ENCODE measurements at regions not wholly inside any gene's neighbourhood (a gene's known extent, or its start where the extent isn't known, plus 50 kb on each side); places are given as distances from the start of the nearest gene placed in this dataset.

DNA sequence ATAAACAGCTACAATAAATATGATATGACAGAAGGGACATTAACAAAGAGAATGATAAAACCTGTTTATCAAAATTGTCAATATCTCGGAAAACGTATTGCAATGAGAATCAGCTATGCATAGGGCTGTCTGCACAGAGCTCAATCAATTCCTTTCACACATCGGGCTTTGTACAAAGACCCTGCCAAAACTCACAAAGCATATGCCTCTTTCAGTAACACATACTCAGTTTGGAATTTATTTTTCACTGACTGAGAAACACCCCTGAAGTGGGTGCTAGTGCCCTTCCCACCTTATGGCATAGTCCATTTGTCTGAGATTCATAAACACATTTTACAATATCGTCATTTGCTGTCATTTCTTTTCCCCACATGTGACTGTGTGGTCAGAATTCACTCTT lies 815.8 kb upstream of the FAM98A start:
- no peaks in the 10 kb centered on the region for H3K36me3 Mint-ChIP-seq (ENCODE audit: insufficient read depth)
- H3K27me3 Mint-ChIP-seq: no peaks in the 10 kb centered on the region
- H3K9me3 Mint-ChIP-seq (ENCODE audit: low read depth): peaks cover 6% of the 10 kb centered on the region
- no peaks in the 10 kb centered on the region for H3K4me1 Mint-ChIP-seq (ENCODE audit: low read depth)
- H3K27ac Mint-ChIP-seq: no peak overlapping the region
- H3K4me3 Mint-ChIP-seq (ENCODE audit: low read depth): no peak overlapping the region
- DNase-seq (ENCODE audit: low spot score, unreplicated experiment): no peak
- TF ChIP-seq, protein P1, sequence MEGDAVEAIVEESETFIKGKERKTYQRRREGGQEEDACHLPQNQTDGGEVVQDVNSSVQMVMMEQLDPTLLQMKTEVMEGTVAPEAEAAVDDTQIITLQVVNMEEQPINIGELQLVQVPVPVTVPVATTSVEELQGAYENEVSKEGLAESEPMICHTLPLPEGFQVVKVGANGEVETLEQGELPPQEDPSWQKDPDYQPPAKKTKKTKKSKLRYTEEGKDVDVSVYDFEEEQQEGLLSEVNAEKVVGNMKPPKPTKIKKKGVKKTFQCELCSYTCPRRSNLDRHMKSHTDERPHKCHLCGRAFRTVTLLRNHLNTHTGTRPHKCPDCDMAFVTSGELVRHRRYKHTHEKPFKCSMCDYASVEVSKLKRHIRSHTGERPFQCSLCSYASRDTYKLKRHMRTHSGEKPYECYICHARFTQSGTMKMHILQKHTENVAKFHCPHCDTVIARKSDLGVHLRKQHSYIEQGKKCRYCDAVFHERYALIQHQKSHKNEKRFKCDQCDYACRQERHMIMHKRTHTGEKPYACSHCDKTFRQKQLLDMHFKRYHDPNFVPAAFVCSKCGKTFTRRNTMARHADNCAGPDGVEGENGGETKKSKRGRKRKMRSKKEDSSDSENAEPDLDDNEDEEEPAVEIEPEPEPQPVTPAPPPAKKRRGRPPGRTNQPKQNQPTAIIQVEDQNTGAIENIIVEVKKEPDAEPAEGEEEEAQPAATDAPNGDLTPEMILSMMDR (IDR thresholded peaks at IDR 0.05; ENCODE audit: unreplicated experiment): no peak

DNA sequence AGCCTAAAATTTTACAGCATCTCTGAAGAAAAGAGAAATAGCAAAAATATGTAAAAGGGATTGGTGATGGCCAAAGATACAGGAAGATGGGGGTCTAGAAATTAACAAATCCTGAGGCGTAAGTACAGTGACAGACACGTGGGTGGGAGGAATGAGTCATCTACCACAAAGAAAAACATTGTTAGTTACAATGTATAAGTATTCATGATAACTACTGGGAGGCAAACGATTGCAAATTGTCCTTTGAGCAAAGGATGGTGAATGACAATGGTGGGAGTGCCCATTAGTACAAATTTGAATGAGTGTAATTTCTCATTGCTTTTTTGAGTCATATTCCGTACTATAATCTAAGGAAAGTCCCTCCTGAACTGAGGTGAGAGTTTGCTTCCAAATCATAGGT lies 809.0 kb upstream of the FAM98A start:
- H3K4me1 Mint-ChIP-seq (ENCODE audit: low read depth): no peaks in the 10 kb centered on the region
- H3K27ac Mint-ChIP-seq: no peak overlapping the region
- H3K27me3 Mint-ChIP-seq: no peaks in the 10 kb centered on the region
- H3K36me3 Mint-ChIP-seq (ENCODE audit: insufficient read depth): no peaks in the 10 kb centered on the region
- H3K9me3 Mint-ChIP-seq (ENCODE audit: low read depth): no peaks in the 10 kb centered on the region
- H3K4me3 Mint-ChIP-seq (ENCODE audit: low read depth): no peak overlapping the region
- no peak for DNase-seq (ENCODE audit: low spot score, unreplicated experiment)
- TF ChIP-seq, protein P1 (IDR thresholded peaks at IDR 0.05; ENCODE audit: unreplicated experiment): no peak

DNA sequence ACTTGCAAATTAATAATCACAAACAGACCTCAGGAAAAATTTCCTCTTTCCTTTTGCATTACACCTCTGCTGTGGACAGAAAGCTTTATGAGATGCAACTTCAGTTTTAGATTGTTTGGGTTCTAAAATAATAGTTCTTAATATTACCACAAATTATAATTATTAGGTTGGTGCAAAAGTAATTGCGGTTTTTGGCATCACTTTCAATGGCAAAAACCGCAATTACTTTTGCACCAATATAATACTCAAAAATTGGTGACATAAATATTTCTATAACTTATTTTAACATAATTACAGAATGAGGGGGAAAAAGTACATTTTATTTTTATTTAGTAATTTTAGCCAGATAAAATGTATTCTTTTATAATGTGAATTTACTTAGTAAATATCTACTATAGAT lies 804.4 kb upstream of the FAM98A start:
- H3K27me3 Mint-ChIP-seq: no peaks in the 10 kb centered on the region
- no peaks in the 10 kb centered on the region for H3K36me3 Mint-ChIP-seq (ENCODE audit: insufficient read depth)
- TF ChIP-seq, protein P1 (IDR thresholded peaks at IDR 0.05; ENCODE audit: unreplicated experiment): no peak
- no peak overlapping the region for H3K27ac Mint-ChIP-seq
- H3K9me3 Mint-ChIP-seq (ENCODE audit: low read depth): no peaks in the 10 kb centered on the region
- DNase-seq (ENCODE audit: low spot score, unreplicated experiment): no peak
- H3K4me3 Mint-ChIP-seq (ENCODE audit: low read depth): no peak overlapping the region
- no peaks in the 10 kb centered on the region for H3K4me1 Mint-ChIP-seq (ENCODE audit: low read depth)

DNA sequence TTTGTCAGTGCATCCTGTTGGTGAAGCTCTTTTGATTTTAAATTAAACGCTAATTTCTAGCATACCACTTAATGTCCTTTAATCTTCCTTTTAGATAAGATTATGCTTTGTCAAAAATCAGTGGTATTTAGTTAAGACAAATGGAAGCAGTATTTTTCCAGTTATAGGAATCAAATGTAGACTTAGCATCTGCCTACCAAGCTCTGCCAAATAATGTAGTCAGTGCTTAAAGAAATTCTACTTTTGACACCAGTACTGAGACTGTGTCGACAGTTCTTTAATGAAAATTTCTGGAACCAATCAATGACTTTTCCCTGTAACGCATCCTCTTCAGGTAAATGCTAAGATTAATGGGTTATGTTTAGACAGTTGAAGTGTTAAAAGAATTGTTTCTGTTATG lies 803.3 kb upstream of the FAM98A start:
- Mint-ChIP-seq H3K4me1 (ENCODE audit: low read depth) (no peaks in the 10 kb centered on the region), H3K27me3 (no peaks in the 10 kb centered on the region), H3K9me3 (ENCODE audit: low read depth) (no peaks in the 10 kb centered on the region), H3K4me3 (ENCODE audit: low read depth) (no peak overlapping the region), H3K36me3 (ENCODE audit: insufficient read depth) (no peaks in the 10 kb centered on the region), H3K27ac (no peak overlapping the region)
- TF ChIP-seq, protein P1 (IDR thresholded peaks at IDR 0.05; ENCODE audit: unreplicated experiment): no peak
- DNase-seq (ENCODE audit: low spot score, unreplicated experiment): no peak

DNA sequence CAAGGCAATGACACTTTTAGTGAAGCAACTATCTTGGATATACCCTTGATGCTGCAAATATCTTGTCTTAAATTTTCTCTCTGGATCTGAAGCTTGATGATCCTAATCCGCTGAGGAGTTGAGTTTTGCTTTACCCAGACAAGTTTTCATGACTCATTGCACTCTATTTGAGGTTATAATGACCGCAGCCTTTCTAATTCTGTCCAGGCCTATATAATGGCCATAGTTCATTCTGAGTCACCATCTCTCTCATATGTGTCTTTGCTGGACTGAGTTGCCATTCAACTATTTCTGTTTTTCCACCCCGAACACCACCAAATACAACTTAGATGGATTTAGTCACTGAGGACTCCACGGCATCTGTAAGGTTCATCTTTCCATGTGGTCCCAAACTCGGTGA lies 802.1 kb upstream of the FAM98A start:
- no peak overlapping the region for H3K27ac Mint-ChIP-seq
- no peak overlapping the region for H3K4me3 Mint-ChIP-seq (ENCODE audit: low read depth)
- H3K9me3 Mint-ChIP-seq (ENCODE audit: low read depth): no peaks in the 10 kb centered on the region
- peaks cover under 1% of the 10 kb centered on the region for H3K27me3 Mint-ChIP-seq
- no peak for DNase-seq (ENCODE audit: low spot score, unreplicated experiment)
- TF ChIP-seq, protein P1 (IDR thresholded peaks at IDR 0.05; ENCODE audit: unreplicated experiment): no peak
- no peaks in the 10 kb centered on the region for H3K4me1 Mint-ChIP-seq (ENCODE audit: low read depth)
- no peaks in the 10 kb centered on the region for H3K36me3 Mint-ChIP-seq (ENCODE audit: insufficient read depth)
